ENCODE measurements at regions not wholly inside any gene's neighbourhood (a gene's known extent, or its start where the extent isn't known, plus 50 kb on each side); places are given as distances from the start of the nearest gene placed in this dataset.
"Not testable (repeated sequence)": the region's sequence is repeated elsewhere in the genome, so short reads cannot be mapped to it uniquely, and the experiment has no call there.

- FAIRE-seq: no peak
Measured at GRCh38 chr4:178196751-178197374, 754.6 kb upstream of the AGA start.

- no peak for FAIRE-seq
Measured at GRCh38 chr4:178198691-178199090, 756.5 kb upstream of the AGA start.

GRCh38 chr4:178202422-178202821 lies 760.2 kb upstream of the AGA start:
- no peak for FAIRE-seq

- FAIRE-seq: no peak
Measured at GRCh38 chr4:178205826-178206225, 763.6 kb upstream of the AGA start.

- no peak for FAIRE-seq
Measured at GRCh38 chr4:178215309-178215708, 773.1 kb upstream of the AGA start.

- no peak for FAIRE-seq
Measured at GRCh38 chr4:178215763-178216162, 773.5 kb upstream of the AGA start.

GRCh38 chr4:178226421-178226820 lies 784.2 kb upstream of the AGA start:
- FAIRE-seq: not testable (repeated sequence)

GRCh38 chr4:178233906-178234305 lies 791.7 kb upstream of the AGA start:
- FAIRE-seq: no peak

GRCh38 chr4:178240891-178241290 lies 798.7 kb upstream of the AGA start:
- FAIRE-seq: no peak

- no peak for FAIRE-seq
Measured at GRCh38 chr4:178241601-178242118, 799.4 kb upstream of the AGA start.

- no peak for FAIRE-seq
Measured at GRCh38 chr4:178242655-178243054, 800.4 kb upstream of the AGA start.

- no peak for FAIRE-seq
Measured at GRCh38 chr4:178244785-178245184, 802.5 kb upstream of the AGA start.

- no peak for FAIRE-seq
Measured at GRCh38 chr4:178255172-178255571, 812.9 kb upstream of the AGA start.

GRCh38 chr4:178258603-178259002 lies 816.4 kb upstream of the AGA start:
- no peak for FAIRE-seq

- no peak for FAIRE-seq
Measured at GRCh38 chr4:178259566-178259965, 817.3 kb upstream of the AGA start.

GRCh38 chr4:178264001-178264400 lies 821.8 kb upstream of the AGA start:
- FAIRE-seq: no peak

- no peak for FAIRE-seq
Measured at GRCh38 chr4:178271386-178271785, 829.1 kb upstream of the AGA start.

GRCh38 chr4:178273168-178273567 lies 830.9 kb upstream of the AGA start:
- no peak for FAIRE-seq

- FAIRE-seq: no peak
Measured at GRCh38 chr4:178275671-178276360, 833.6 kb upstream of the AGA start.

GRCh38 chr4:178280362-178280761 lies 838.1 kb upstream of the AGA start:
- no peak for FAIRE-seq

- no peak for FAIRE-seq
Measured at GRCh38 chr4:178288462-178288861, 846.2 kb upstream of the AGA start.

GRCh38 chr4:178293601-178294000 lies 851.4 kb upstream of the AGA start:
- FAIRE-seq: no peak

GRCh38 chr4:178296669-178297068 lies 854.4 kb upstream of the AGA start:
- no peak for FAIRE-seq

- FAIRE-seq: no peak
Measured at GRCh38 chr4:178306565-178306964, 864.3 kb upstream of the AGA start.

GRCh38 chr4:178309890-178310289 lies 867.7 kb upstream of the AGA start:
- FAIRE-seq: no peak
